Stimulated activated CD4-positive, alpha-beta T cell treated with anti-CD3 and anti-CD28 coated beads, Interleukin-1b, Interleukin-23, amount 100 ng/mL, for 24 hours (primary cell): ENCODE measurements at regions not wholly inside any gene's neighbourhood (a gene's known extent, or its start where the extent isn't known, plus 50 kb on each side); places are given as distances from the start of the nearest gene placed in this dataset.
"Not testable (repeated sequence)": the region's sequence is repeated elsewhere in the genome, so short reads cannot be mapped to it uniquely, and the experiment has no call there.

Source experiments
- DNase-seq, 4 experiments: peaks; one replicate each; pipeline ENCODE4 v3.0.0-alpha.2; 2020; ENCODE audit warnings: low read depth in 4 of 4, low spot score in 1 of 4

DNA sequence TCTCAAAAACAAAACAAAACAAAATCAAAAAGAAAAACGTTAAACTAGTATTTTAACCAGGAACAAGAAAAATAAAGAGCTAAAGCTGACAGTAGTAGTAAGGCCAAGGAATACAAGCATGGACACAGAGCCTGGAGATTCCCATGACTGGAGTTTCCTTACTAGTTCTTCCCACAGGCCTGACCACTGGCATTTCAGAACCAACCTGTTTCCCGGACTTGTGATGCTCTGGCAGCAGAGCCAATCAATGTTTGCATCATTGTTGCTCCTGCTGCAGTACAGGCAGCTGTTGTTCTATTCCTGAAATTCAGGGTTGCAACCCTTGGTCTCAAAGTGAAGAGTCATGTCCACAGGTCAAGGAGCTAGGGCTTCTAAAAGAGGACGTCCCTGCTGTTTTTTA lies 111.3 kb upstream of the WARS2 start:
- DNase-seq: no peak

DNA sequence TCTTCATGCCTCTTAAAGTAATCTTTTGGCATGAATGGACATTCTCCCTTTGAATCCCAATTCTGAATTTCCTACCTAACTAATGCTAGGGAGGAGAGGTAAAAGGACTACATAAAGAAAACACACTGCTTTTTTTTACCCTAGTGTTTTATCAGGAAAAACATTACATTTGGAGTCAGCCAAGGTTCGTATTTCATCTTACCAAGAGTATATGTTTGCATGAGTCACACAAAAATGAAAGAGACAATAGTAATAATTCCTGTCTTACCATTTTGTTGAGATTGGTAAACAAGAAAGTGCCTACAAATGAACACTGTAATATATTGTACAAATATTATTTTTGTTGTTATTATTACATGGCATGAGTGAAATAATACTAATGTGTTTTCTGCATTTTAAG lies 112.9 kb upstream of the WARS2 start:
- DNase-seq: no peak

DNA sequence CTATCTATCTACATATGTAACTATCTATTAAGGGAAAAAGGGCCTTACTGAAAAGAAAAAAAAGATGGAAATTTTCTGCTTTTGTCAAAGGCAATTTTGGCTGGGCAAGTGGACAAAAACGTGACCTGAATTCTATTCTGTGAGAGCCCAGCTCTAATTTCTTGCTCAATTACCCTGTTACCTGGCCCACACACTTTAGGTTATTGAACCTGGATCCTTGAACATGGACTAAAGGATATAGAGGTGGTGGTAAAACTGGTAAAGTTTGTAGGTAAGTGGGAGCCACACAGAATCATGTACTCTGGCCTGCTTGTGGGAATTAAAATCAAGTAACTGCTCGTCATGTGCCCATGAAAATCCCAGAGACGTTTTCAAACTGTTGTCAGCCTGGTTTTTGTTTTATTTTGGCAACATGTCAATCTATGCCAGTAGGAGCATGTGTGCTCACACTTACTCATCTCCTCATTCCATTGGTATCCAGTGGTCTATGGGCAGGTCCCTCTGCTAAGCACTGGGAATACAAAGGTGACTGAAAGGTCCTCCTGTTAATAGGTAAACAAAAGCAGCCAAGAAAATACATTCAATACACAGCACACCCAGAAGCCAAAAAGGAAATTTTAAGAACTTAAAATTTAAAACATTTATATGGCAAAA lies 113.7 kb upstream of the WARS2 start:
- DNase-seq: no peak

DNA sequence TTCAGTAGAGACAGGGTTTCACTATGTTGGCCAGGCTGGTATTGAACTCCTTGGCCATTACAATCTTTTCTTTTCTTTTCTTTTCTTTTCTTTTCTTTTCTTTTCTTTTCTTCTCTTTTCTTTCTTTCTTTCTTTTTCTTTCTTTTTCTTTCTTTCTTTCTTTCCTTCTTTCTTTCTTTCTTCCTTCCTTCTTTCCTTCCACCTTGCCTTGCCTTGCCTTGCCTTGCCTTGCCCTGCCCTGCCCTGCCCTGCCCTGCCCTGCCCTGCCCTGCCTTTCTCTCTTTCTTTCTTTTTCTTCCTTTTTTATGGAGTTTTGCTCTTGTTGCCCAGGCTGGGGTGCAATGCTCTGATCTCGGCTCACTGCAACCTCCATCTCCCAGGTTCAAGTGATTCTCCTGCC lies 112.5 kb upstream of the HAO2 start:
- DNase-seq: not testable (repeated sequence)

DNA sequence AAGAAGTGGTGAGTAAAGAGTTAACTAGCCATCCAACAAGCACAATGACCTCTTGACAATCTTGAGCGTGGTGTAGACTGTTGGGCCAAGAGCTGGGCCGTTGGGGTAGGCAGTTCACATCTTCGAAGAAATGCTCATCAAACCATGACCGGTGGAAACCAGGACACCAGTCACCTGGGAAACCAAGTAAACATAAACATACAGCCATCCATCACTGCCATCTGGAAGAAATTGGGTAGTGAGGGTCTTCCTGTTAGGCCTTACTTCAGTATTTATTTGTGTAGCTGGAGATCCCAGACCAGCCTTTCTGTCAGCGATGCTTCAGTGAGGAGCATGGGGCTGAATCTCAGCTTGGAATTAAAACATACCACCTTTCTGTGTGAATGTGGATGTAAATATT lies 108.1 kb upstream of the HAO2 start:
- DNase-seq: no peak

DNA sequence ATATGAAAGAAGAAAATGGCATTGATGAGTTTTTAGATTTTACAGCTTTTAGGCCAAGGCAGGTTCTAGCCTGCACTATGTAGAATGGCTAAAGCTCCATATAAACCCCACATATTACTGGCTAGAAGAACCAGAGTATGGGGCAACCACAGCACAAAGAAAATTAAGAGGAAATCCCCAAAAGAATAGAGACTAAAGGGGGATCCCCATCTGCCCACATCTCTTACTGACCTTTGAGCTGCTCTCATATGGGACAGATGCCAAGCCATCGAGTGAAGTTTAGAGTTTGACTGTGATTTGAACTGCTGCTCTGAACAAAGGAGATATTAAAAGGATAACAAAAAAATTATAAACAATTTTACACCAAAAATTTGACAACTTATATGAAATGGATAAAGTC lies 102.2 kb upstream of the HAO2 start:
- DNase-seq: no peak

DNA sequence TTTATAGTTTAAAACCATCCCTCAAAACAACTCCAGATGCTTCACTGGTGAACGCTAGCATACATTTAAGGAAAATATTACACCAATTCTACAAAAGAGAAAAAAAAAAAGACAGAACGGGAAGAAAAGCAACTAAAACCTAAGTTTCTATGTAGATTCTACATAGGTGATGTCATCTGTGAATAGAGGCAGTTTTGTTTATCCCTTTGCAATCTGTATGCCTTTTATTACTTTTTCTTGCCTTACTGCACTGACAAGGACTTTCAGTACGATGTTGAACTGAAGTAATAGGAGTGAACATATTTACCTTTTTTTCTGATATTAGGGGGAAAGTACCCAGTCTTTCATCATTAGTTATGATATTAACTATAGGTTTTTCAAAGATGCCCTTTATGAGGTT lies 101.7 kb upstream of the HAO2 start:
- DNase-seq: no peak

DNA sequence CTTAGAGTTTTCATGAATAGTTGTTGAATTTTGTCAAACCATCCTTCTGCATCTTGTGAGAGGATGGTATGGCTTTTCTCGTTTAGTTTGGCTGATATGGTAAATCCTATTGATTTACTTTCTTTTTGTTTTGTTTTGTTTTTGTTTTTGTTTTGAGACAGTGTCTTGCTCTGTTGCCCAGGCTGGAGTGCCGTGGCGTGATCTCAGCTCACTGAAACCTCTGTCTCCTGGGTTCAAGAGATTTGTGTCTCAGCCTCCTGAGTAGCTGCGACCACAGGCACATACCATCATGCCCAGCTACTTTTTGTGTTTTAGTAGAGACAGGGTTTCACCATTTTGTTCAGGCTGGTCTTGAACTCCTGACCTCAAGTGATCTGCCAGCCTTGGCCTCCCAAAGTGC lies 101.3 kb upstream of the HAO2 start:
- DNase-seq: not testable (repeated sequence)

DNA sequence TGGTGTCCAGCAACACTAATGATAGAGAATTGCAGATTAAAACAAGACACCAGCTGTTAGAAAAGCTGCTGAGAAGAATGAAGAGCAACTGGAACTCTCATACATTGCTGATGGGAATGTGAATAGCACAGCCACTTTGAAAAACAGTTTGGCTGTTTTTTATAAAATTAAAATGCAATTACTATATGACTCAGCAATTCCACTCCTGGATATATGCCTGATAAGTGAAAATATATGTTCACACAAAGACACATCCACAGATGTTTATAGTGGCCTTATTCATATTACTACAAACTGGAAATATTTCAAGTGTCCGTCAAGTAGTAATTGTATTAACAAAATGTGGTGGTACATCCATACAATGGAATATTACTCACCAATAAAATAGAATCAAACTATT lies 99.7 kb upstream of the HAO2 start:
- DNase-seq: no peak

DNA sequence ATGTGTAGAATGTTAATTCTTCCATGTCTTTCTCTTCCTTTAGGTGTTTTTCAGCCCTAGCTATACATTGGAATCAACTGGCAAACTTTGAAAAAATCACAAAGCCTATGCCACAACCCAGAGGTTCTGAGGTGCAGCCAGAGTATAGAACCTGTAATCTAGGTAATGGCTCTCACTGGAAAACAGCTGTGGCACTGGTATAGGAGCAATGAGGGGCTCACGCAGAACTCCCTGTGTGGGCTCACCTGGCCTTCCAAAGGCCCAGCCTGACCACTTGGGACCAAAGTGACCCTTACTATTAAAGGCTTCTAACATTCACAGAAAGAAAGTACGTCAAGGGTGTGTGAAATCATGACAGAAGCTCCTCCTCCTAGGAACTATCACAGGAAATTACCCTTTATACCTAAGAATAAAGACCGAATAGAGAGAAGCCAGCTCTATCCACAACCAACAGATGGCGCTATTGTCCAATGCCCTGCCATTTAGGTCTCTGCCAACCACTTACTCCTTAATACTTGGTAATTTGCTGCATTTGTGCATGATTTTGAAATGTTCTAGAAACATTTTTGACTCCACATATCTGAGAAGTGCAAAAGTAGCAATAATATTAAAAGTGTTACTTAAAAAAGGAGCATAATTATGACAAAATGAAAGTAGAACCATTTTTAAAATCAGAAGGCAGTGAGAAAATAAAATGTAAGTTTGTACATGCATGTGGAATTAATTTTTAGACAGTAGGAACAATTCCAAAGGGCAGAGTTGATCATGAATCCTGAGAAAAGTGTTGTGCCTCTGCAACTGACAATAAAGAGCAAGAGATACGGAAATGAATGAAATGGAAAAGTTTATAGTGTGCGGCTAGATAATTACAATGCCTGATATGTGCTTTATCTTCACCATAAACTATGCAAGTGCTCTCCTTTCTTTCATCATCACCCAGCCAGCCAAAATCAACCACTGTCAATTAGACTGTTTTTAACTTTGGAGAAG lies 93.1 kb upstream of the HAO2 start:
- peak in 2 of 4 experiments; percentile 10 to 22 for DNase-seq

DNA sequence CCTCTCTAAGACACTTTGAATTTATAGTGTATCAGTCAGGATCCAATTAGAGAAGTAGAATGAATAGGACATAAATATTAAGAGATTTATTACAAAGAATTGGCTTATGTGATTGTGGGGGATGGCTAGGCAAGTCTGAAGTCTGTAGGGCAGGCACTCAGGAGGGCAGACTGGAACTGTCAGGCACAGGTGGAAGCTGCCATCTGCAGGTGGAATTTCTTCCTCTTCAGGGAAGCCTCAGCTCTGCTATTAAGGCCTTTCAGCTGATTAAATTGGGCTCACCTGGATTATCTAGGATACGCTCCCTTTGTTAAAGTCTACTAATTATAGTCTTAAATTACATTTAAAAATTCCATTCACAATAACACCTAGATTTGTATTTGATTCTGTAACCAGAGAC lies 92.0 kb upstream of the HAO2 start:
- no peak for DNase-seq

DNA sequence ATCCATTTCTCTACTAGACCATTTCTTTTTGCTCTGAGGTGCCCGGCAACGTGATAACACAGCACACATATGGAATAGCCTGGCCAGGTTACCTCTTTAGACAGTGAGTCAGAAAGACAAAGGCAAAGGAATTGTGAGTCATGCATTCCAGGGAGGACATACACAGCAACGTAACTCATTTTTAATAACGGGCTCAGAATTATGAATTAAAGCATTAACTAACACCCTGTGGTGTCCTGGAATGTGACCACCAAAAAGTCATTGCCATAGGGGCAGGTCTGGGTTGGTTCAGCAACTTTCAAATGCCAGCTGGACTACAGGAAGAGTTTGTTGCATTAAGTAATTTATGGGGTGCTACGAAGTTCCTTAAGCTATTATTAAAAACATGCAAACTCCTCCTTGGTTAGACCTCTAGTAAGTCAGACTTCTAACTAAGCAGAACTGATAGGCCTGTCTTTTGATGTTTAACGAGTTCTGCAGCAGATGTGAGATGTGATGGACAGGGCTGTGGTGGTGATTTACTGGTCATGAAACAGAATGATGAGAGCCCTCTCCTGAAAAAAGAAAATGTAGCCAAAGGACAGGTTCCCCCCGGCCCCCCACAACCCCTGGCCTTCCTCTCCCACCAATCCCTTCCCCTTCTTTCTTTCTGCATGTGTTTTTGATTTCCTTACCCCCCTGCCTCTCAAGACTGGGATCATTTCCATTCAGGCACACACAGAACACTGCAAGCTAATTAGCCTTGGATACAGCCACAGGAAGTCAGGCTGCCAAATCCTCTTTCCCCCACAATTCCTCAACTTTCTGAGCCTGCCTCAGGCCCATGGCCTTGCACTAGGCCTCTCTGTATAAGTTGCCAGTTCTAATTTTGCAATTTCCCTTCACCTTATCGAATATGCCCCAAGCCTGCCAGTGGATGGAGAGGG lies 88.9 kb upstream of the HAO2 start:
- DNase-seq: no peak

DNA sequence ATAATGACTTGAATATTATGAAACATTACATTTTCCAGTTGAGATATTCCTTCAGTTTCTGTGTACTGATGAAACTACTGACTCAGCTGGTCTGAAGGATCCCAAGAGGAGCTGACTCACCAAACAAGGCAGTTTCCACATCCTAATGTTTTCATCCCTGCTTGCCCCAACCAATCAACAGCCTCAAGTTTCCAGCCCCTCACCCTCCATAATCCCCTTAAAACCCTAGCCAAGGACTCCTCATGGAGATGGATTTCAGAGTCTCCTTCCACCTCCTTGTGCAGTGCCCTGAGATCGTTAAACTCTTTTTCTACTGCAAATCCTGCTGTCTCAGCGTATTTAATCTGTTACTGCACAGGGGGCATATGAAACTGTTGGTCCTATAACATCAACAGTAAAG lies 83.1 kb upstream of the HAO2 start:
- DNase-seq: no peak

DNA sequence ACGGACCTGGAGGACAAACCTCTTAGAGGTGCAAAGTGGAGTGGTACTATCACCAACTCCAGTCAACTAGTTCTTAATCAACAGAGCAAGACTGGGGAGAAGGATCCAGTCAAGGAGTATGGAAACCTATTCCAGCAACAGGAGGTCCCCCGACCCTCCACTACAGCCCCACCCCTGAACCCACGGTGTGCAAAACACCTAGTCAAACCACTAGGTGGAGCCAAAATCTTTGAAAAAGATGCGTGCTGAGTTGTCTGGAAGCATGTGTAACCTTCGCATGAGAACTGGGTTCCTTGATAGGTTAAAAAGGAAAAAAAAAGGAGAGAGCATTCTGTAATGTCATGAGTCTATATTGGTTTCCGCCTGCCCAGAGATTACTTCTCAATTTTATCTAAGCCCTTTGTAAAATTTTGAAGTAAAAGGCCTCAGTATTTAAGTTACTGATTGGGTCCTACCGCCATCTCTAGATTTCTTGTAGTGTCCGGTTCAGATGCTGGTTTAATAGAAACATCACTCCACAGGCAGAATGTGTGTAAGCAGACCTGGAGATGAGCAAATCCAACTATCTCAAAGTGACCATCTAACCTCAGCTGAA lies 81.9 kb upstream of the HAO2 start:
- DNase-seq: no peak

DNA sequence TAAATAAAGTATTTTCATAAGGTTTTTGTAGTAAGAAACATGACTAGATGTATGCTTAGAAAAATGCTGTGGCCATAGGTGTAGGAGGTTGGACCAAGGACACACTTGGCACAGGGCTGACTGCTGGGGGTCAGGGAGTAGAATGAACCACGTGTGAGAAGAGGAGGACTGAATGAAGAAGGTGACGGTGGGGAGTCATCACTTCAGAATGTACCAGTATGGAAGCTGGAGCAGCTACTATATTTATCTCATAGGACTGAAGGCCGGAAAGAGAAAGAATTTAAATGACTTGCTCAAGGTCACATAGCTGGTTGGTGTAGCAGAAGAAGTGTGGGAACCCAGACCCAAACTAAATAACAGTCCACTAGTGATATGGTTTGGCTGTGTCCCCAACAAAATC lies 79.8 kb upstream of the HAO2 start:
- no peak for DNase-seq

DNA sequence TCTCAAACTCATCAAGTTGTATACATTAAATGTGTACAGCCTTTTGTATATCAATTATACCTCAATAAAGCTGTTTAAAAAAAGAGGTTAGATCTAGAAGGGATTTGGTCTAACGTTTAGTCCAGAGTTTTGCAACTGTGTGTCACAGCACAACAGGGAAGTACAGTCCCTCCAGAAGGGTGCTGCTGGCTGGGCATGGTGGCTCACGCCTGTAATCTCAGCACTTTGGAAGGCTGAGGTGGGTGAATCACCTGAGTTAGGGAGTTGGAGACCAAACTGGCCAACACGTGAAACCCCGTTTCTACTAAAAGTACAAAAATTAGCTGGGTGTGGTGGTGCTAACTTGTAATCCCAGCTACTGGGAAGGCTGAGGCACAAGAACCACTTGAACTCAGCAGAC lies 78.3 kb upstream of the HAO2 start:
- no peak for DNase-seq

DNA sequence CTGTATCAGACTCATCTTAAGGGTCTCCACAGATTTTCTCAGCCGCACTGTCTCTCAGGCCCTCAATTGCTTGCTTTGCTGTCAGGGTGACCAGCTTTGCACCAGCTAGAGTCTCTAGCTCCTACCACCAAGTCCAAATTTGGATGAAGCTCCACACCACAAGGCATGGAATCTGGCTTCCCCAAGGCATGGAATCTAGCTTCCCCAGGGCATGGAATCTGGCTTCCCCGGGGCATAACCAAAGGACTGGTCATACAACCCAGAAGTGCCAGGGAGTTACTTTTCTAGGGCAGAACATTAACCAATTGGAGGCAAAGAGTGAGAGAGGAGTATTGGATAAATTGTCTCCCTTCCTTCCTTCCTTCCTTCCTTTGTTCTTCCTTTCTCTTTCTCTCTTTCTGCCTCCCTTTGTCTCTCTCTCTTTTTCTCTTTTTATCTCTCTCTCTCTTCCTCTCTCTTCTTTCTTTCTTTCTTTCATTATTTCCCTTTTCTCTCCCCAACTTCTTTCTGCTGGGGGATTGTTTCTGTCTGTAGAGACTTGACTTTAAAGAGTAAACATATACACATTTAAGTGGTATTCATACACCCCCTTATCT lies 76.9 kb upstream of the HAO2 start:
- DNase-seq: no peak

DNA sequence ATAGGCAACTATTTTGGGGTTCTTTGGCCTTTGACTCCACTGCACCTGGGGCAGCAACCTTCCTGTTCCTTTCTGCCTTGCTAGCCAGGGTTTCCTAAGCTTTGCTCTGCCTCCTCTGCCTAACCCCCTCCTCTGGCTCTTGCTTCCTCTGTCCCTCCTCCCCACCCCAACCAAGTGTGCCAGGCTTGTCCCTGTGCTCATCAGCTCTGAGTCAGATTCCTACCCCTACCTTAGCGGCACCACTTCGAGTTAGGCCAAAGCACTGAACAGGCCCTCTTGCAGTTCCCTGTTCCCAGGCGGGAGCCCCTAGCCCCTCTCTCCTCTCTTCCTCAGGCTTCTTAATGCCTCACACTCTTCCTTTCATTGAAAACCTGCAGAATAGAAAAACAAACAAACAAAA lies 74.8 kb upstream of the HAO2 start:
- DNase-seq: no peak

DNA sequence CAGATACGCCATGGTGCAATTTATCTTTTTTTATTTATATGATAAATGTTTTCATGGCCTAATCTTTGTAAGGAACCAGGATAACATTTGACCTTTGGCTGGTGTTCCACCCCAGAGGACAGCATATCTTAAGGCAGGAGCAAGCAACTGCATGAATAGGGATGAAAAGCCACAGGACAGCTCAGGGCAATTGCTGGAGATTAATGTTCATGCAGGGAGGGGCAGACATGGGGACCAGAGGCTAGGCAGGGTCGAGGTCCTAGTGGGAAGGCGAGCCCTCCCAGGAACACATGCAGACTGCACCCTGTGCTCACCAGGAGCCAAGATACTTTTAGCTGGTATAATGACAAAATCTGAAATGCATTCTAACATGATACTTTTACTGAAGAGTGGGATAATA lies 74.4 kb upstream of the HAO2 start:
- no peak for DNase-seq

DNA sequence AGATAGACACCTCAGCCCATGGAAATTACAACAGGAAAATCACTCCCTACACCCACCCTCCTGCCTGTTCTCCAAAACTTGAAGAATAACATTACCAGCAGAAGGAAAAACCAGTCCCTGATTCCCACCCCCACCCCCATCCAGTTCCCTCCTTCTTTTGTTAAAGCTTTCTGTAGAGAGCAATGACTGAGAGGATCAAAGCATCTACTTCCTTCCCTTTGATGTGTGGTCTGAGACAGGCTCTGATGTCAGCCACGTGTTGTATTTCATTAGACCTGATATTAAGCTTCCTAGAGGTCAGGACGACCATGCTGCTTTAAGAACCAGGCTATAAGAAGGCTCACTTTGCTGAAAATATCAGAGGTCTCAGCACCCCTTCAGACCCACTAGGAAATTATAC lies 73.9 kb upstream of the HAO2 start:
- no peak for DNase-seq
